B cell (primary cell): ENCODE measurements at regions not wholly inside any gene's neighbourhood (a gene's known extent, or its start where the extent isn't known, plus 50 kb on each side); places are given as distances from the start of the nearest gene placed in this dataset.

Experiments
- EZH2 ChIP-seq: IDR thresholded peaks from 2 replicates; pipeline ENCODE4 v1.6.1; 2012; ENCODE audit warnings: borderline replicate concordance, low read depth, mild to moderate bottlenecking, moderate library complexity, low read length; ENCODE audit not compliant: insufficient read depth, poor library complexity, severe bottlenecking
- TF ChIP-seq, protein P1 (sequence below): fragments of 200-600 bp; IDR thresholded peaks from one replicate; pipeline ENCODE4 v1.8.0; 2022; ENCODE audit warnings: antibody characterized with exemption, mild to moderate bottlenecking

DNA sequence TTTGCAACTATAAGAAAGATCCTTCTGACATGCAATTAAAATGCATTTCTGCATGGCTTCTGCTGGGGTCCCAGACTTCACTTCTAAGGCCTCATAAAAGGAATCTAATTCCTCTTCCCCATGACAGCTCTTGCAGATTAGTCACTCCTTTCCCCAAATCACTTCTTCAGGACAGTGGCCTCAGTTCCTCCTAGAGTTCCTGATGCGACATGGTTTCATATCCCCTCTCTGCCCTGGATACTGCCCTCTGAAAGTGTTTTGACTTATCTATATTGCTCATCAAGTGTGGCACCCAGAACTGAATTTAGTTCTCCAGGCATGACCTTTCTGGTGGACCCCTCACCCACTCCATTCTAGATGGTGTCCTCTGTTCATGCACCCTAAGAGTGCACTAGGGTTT lies 238.1 kb downstream of the FOXO1 start:
- TF ChIP-seq, protein P1, sequence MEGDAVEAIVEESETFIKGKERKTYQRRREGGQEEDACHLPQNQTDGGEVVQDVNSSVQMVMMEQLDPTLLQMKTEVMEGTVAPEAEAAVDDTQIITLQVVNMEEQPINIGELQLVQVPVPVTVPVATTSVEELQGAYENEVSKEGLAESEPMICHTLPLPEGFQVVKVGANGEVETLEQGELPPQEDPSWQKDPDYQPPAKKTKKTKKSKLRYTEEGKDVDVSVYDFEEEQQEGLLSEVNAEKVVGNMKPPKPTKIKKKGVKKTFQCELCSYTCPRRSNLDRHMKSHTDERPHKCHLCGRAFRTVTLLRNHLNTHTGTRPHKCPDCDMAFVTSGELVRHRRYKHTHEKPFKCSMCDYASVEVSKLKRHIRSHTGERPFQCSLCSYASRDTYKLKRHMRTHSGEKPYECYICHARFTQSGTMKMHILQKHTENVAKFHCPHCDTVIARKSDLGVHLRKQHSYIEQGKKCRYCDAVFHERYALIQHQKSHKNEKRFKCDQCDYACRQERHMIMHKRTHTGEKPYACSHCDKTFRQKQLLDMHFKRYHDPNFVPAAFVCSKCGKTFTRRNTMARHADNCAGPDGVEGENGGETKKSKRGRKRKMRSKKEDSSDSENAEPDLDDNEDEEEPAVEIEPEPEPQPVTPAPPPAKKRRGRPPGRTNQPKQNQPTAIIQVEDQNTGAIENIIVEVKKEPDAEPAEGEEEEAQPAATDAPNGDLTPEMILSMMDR, result no peak
- no peak for TF ChIP-seq EZH2
